ENCODE measurements at regions not wholly inside any gene's neighbourhood (a gene's known extent, or its start where the extent isn't known, plus 50 kb on each side); places are given as distances from the start of the nearest gene placed in this dataset.

DNA sequence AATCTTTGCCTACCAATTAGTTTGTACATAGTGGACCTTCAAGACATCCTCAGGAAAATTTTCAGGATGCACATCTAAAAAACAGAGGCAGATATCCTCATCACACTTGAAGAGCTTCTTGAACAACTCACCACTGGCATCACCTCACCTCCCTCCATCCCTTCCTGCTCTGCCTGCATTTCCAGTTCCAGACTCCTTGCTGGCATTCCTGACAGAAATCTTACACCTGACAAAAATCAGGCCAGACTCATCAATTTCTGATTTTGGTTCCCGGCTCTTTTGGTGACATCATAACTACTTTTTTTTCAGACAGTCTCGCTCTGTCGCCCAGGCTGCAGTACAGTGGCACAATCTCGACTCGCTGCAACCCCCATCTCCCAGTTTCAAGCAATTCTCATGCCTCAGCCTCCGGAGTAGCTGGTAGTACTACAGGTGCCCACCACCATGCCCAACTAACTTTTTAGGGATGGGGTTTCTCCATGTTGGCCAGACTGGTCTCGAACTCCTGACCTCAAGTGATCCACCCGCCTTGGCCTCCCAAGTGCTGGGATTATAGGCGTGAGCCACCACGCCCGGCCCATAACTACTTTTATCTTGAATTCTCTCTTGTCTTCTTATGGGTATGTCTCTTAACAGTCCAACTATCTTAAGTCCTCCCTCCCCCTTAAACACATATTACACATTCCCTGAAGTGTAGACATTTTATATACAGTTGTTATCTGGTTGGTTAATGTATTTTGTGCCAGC lies 216.6 kb upstream of the IL12A start:
- TF ChIP-seq POLR2AphosphoS5 (IDR thresholded peaks at IDR 0.05; ENCODE audit: low read depth, low read length) (no peak), POLR2A (IDR thresholded peaks at IDR 0.05; ENCODE audit: low read depth, low read length) (no peak)

Measured in GM12892 (cell line).